ENCODE measurements at regions not wholly inside any gene's neighbourhood (a gene's known extent, or its start where the extent isn't known, plus 50 kb on each side); places are given as distances from the start of the nearest gene placed in this dataset.

GRCh38 chr1:112110031-112110430 lies 120.6 kb upstream of the KCND3 start:
- no peak overlapping the region for H3K4me2 ChIP-seq (replicated peaks; ENCODE audit: extremely low read depth, low read length, poor library complexity, severe bottlenecking)
- H3K79me2 ChIP-seq (ENCODE audit: insufficient read depth, low read length) = no peaks in the 10 kb centered on the region
- no peak for DNase-seq
- no peak overlapping the region for H3K27ac ChIP-seq (ENCODE audit: low read depth in 1 of 2, low read length in 2 of 2)
- no peak overlapping the region for H3K27ac Mint-ChIP-seq
- no peaks in the 10 kb centered on the region for H3K36me3 Mint-ChIP-seq
- peaks cover 0 to 9% (median 3%) of the 10 kb centered on the region in 7 donors for H3K9me3 Mint-ChIP-seq
- H3K4me1 ChIP-seq (ENCODE audit: control insufficient read depth in 1 of 2, insufficient read depth in 2 of 2, low read length in 2 of 2) = no peaks in the 10 kb centered on the region
- TF ChIP-seq, protein P1, sequence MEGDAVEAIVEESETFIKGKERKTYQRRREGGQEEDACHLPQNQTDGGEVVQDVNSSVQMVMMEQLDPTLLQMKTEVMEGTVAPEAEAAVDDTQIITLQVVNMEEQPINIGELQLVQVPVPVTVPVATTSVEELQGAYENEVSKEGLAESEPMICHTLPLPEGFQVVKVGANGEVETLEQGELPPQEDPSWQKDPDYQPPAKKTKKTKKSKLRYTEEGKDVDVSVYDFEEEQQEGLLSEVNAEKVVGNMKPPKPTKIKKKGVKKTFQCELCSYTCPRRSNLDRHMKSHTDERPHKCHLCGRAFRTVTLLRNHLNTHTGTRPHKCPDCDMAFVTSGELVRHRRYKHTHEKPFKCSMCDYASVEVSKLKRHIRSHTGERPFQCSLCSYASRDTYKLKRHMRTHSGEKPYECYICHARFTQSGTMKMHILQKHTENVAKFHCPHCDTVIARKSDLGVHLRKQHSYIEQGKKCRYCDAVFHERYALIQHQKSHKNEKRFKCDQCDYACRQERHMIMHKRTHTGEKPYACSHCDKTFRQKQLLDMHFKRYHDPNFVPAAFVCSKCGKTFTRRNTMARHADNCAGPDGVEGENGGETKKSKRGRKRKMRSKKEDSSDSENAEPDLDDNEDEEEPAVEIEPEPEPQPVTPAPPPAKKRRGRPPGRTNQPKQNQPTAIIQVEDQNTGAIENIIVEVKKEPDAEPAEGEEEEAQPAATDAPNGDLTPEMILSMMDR (IDR thresholded peaks at IDR 0.05) = no peak
- H3K9me3 ChIP-seq (replicated peaks in 1 of 2; ENCODE audit: control insufficient read depth in 1 of 2, insufficient read depth in 1 of 2, low read length in 2 of 2) = no peaks in the 10 kb centered on the region
- no peaks in the 10 kb centered on the region for H3K36me3 ChIP-seq (replicated peaks in 1 of 2; ENCODE audit: control insufficient read depth in 1 of 2, insufficient read depth in 2 of 2, low read length in 2 of 2)
- H3K27me3 Mint-ChIP-seq (ENCODE audit: low read depth in 3 of 3) = no peaks in the 10 kb centered on the region
- H3K4me3 ChIP-seq (replicated peaks in 1 of 3; ENCODE audit: low read depth in 2 of 3, low read length in 3 of 3) = no peak overlapping the region
- no peak overlapping the region for H3K4me3 Mint-ChIP-seq
- no peaks in the 10 kb centered on the region for H3K4me1 Mint-ChIP-seq
- H3K9ac ChIP-seq (ENCODE audit: insufficient read depth, low read length, poor library complexity, severe bottlenecking) = no peak overlapping the region
- WGBS (ENCODE audit: insufficient coverage) = no CpG with 5 or more reads among the region's 3 CpGs
- H2AFZ ChIP-seq (ENCODE audit: insufficient read depth, low read depth, low read length, poor library complexity, severe bottlenecking) = no peak overlapping the region
- H3K27me3 ChIP-seq (ENCODE audit: control insufficient read depth in 2 of 2, insufficient read depth in 2 of 2, low read length in 2 of 2) = no peaks in the 10 kb centered on the region
- intact Hi-C loops (cut with micrococcal nuclease) = no loop called here
- no peaks in the 10 kb centered on the region for H4K20me1 ChIP-seq (ENCODE audit: insufficient read depth, low read length)

DNA sequence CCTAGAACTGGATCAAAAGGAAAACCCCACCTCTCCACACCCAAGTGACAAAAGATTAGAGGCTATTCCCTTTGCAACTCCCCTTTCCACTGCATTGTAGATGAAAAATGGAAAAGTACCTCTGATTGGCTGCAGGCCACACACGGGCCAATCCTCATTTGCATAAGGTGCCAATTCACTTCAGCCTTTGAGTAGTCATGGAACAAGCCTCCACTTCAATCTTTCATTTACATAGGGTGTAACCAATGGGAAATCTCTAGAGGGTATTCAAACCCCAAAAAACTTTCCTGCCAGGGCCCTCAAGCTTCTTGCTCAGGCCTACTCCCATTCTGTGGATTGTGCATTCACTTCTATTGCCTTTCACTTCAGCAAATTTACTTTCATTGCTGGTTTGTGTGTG lies 122.3 kb upstream of the KCND3 start:
- Histone ChIP-seq H2AFZ (ENCODE audit: insufficient read depth, low read depth, low read length, poor library complexity, severe bottlenecking) (no peak overlapping the region), H3K27ac (ENCODE audit: low read depth in 1 of 2, low read length in 2 of 2) (no peak overlapping the region), H3K9ac (ENCODE audit: insufficient read depth, low read length, poor library complexity, severe bottlenecking) (no peak overlapping the region), H3K4me3 (replicated peaks in 1 of 3; ENCODE audit: low read depth in 2 of 3, low read length in 3 of 3) (no peak overlapping the region), H3K4me1 (ENCODE audit: control insufficient read depth in 1 of 2, insufficient read depth in 2 of 2, low read length in 2 of 2) (no peaks in the 10 kb centered on the region), H3K27me3 (ENCODE audit: control insufficient read depth in 2 of 2, insufficient read depth in 2 of 2, low read length in 2 of 2) (no peaks in the 10 kb centered on the region), H3K79me2 (ENCODE audit: insufficient read depth, low read length) (no peaks in the 10 kb centered on the region), H4K20me1 (ENCODE audit: insufficient read depth, low read length) (no peaks in the 10 kb centered on the region), H3K9me3 (replicated peaks in 1 of 2; ENCODE audit: control insufficient read depth in 1 of 2, insufficient read depth in 1 of 2, low read length in 2 of 2) (no peaks in the 10 kb centered on the region), H3K36me3 (replicated peaks in 1 of 2; ENCODE audit: control insufficient read depth in 1 of 2, insufficient read depth in 2 of 2, low read length in 2 of 2) (no peaks in the 10 kb centered on the region), H3K4me2 (replicated peaks; ENCODE audit: extremely low read depth, low read length, poor library complexity, severe bottlenecking) (no peak overlapping the region)
- no CpG with 5 or more reads among the region's 1 CpG for WGBS (ENCODE audit: insufficient coverage)
- no peak for DNase-seq
- Mint-ChIP-seq H3K36me3 (no peaks in the 10 kb centered on the region), H3K4me3 (no peak overlapping the region), H3K4me1 (no peaks in the 10 kb centered on the region), H3K9me3 (peaks cover 0 to 6% (median 0%) of the 10 kb centered on the region in 7 donors), H3K27ac (no peak overlapping the region), H3K27me3 (ENCODE audit: low read depth in 3 of 3) (no peaks in the 10 kb centered on the region)
- TF ChIP-seq, protein P1 (IDR thresholded peaks at IDR 0.05) = no peak
- intact Hi-C loops (cut with micrococcal nuclease) = no loop called here

All from CD14-positive monocyte (primary cell).